ENCODE measurements at regions not wholly inside any gene's neighbourhood (a gene's known extent, or its start where the extent isn't known, plus 50 kb on each side); places are given as distances from the start of the nearest gene placed in this dataset.

- H3K27ac ChIP-seq (ENCODE audit: low read depth, low read length, severe bottlenecking): no peak overlapping the region
- H3K4me1 ChIP-seq (ENCODE audit: control insufficient read depth, insufficient read depth, low read length, poor library complexity, severe bottlenecking): peaks cover 21% of the 10 kb centered on the region
- 92 to 100% methylated on average over 1 to 3 of the region's 3 CpGs for WGBS, 2 experiments (ENCODE audit: insufficient coverage in 2 of 2)
- H3K36me3 ChIP-seq (ENCODE audit: control insufficient read depth, insufficient read depth, low read length): no peaks in the 10 kb centered on the region
- peaks cover 5% of the 10 kb centered on the region for H3K9me3 ChIP-seq (ENCODE audit: control insufficient read depth, low read length)
- H3K4me3 ChIP-seq (ENCODE audit: extremely low read depth, insufficient read depth, low read length, poor library complexity, severe bottlenecking): no peak overlapping the region
Measured at GRCh38 chr5:9892696-9893095, 262.5 kb upstream of the TAS2R1 start.

GRCh38 chr5:9889511-9889910 lies 259.4 kb upstream of the TAS2R1 start:
- no peak overlapping the region for H3K27ac ChIP-seq (ENCODE audit: low read depth, low read length, severe bottlenecking)
- no peaks in the 10 kb centered on the region for H3K36me3 ChIP-seq (ENCODE audit: control insufficient read depth, insufficient read depth, low read length)
- WGBS, 2 experiments (ENCODE audit: insufficient coverage in 2 of 2): 97 to 98% methylated on average over 4 of the region's 4 CpGs
- peaks cover 21% of the 10 kb centered on the region for H3K4me1 ChIP-seq (ENCODE audit: control insufficient read depth, insufficient read depth, low read length, poor library complexity, severe bottlenecking)
- no peak overlapping the region for H3K4me3 ChIP-seq (ENCODE audit: extremely low read depth, insufficient read depth, low read length, poor library complexity, severe bottlenecking)
- H3K9me3 ChIP-seq (ENCODE audit: control insufficient read depth, low read length): peaks cover 5% of the 10 kb centered on the region

DNA sequence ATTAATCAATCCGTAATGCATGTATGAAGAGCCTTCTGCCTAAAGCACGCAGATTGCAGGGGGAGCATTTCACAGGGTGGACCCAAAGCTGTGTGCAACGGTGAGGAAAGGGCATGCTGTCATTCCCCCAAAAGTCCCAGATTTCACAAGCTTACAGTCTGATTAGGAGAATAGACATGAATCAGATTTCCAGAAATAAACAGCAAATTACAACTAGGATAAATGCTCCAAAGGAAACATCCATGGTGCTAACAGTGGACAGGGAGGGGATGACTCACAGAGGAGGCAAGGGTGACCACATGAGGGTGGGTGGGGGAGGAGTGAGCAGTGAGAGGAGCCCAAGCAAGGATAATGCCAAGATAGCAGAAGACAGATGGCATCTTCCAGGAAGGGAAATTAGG lies 258.4 kb upstream of the TAS2R1 start:
- H3K27ac ChIP-seq (ENCODE audit: low read depth, low read length, severe bottlenecking): no peak overlapping the region
- no peaks in the 10 kb centered on the region for H3K36me3 ChIP-seq (ENCODE audit: control insufficient read depth, insufficient read depth, low read length)
- WGBS, 2 experiments (ENCODE audit: insufficient coverage in 2 of 2): 94% methylated on average over 2 of the region's 3 CpGs; no CpG with 5 or more reads in 1 of the 2 experiments
- peaks cover 21% of the 10 kb centered on the region for H3K4me1 ChIP-seq (ENCODE audit: control insufficient read depth, insufficient read depth, low read length, poor library complexity, severe bottlenecking)
- no peaks in the 10 kb centered on the region for H3K9me3 ChIP-seq (ENCODE audit: control insufficient read depth, low read length)
- no peak overlapping the region for H3K4me3 ChIP-seq (ENCODE audit: extremely low read depth, insufficient read depth, low read length, poor library complexity, severe bottlenecking)

DNA sequence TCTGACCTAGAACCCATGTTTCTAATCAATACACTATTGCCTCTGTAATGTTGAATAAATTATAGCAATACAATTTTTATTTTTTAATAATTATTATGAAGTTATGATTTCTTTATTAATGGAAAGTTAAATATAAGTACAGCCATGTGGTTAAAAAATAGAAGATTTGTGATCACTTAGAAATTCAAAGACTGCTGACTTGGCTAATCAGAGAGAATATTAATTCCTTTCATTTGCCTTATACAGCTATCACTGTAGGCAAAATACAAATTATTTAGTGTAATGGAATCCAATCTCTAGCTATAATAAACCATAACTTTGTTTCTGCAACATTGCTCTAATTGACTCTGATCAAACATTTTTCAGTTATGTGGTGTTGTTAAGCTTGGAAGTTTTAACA lies 255.0 kb upstream of the TAS2R1 start:
- Histone ChIP-seq H3K4me3 (ENCODE audit: extremely low read depth, insufficient read depth, low read length, poor library complexity, severe bottlenecking) (no peak overlapping the region), H3K36me3 (ENCODE audit: control insufficient read depth, insufficient read depth, low read length) (no peaks in the 10 kb centered on the region), H3K4me1 (ENCODE audit: control insufficient read depth, insufficient read depth, low read length, poor library complexity, severe bottlenecking) (peaks cover 11% of the 10 kb centered on the region), H3K27ac (ENCODE audit: low read depth, low read length, severe bottlenecking) (no peak overlapping the region), H3K9me3 (ENCODE audit: control insufficient read depth, low read length) (no peaks in the 10 kb centered on the region)

DNA sequence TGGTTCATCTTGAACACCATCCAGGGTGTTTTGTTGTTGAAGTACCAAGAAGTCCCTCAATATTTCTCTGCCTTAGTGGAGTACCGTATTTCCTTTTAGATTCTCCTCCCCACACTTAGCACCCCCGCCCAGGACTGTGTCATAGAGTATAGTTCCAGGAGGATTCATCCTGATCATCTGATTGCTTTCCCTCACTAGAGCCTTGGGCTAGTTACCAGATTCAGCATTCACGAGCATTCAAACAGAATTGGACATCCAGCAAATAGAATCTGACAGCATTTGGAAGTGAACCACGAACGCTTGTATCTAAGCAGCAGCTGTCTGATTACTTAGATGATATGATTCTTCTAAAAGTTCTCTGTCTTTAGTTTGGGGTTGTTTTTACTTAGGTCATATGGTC lies 248.1 kb upstream of the TAS2R1 start:
- WGBS, 2 experiments (ENCODE audit: insufficient coverage in 2 of 2): 91 to 100% methylated on average over 2 to 3 of the region's 5 CpGs
- no peaks in the 10 kb centered on the region for H3K4me1 ChIP-seq (ENCODE audit: control insufficient read depth, insufficient read depth, low read length, poor library complexity, severe bottlenecking)
- H3K27ac ChIP-seq (ENCODE audit: low read depth, low read length, severe bottlenecking): no peak overlapping the region
- no peaks in the 10 kb centered on the region for H3K36me3 ChIP-seq (ENCODE audit: control insufficient read depth, insufficient read depth, low read length)
- H3K9me3 ChIP-seq (ENCODE audit: control insufficient read depth, low read length): no peaks in the 10 kb centered on the region
- H3K4me3 ChIP-seq (ENCODE audit: extremely low read depth, insufficient read depth, low read length, poor library complexity, severe bottlenecking): no peak overlapping the region

DNA sequence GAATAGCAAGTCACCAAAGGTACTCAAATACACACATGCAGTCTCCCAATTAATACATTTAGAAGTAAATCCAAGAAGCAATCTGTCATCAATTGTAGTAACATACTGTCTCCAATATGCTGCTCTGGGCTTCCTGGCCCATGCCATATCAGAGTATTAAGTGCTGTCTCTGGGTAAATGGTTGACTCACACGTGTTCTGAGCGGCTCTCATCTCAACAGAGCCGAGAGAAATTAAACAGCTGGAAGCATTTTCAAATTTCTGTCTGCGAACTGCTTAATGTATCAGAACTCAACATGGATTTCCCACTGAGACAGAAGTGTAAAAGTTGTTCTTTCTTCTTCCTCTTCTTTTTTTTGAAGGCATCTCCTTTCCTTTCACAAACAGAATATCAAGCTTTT lies 247.3 kb upstream of the TAS2R1 start:
- H3K27ac ChIP-seq (ENCODE audit: low read depth, low read length, severe bottlenecking): no peak overlapping the region
- no peaks in the 10 kb centered on the region for H3K36me3 ChIP-seq (ENCODE audit: control insufficient read depth, insufficient read depth, low read length)
- H3K9me3 ChIP-seq (ENCODE audit: control insufficient read depth, low read length): no peaks in the 10 kb centered on the region
- no peaks in the 10 kb centered on the region for H3K4me1 ChIP-seq (ENCODE audit: control insufficient read depth, insufficient read depth, low read length, poor library complexity, severe bottlenecking)
- 94% methylated on average over 4 of the region's 4 CpGs; no CpG with 5 or more reads in 1 of the 2 experiments for WGBS, 2 experiments (ENCODE audit: insufficient coverage in 2 of 2)
- H3K4me3 ChIP-seq (ENCODE audit: extremely low read depth, insufficient read depth, low read length, poor library complexity, severe bottlenecking): no peak overlapping the region

DNA sequence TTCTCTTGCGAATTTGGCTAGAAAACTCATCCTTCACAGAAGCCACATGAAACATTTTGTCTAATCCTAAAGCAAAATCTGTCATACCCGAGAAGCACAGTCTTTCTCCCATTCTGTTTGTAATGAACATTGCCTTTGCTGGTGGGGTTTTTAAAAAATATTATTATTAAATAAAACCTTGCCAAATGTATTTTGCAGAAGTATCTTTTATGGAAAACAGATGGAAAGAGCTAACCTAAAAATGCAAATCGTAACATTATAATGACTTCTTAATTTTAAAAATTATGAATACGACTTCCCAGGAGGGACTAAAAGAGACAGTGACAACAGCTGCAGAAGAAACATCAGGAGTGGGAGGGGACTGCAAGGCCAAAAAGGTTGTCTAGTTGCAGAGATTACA lies 246.3 kb upstream of the TAS2R1 start:
- Histone ChIP-seq H3K4me1 (ENCODE audit: control insufficient read depth, insufficient read depth, low read length, poor library complexity, severe bottlenecking) (no peaks in the 10 kb centered on the region), H3K9me3 (ENCODE audit: control insufficient read depth, low read length) (no peaks in the 10 kb centered on the region), H3K4me3 (ENCODE audit: extremely low read depth, insufficient read depth, low read length, poor library complexity, severe bottlenecking) (no peak overlapping the region), H3K27ac (ENCODE audit: low read depth, low read length, severe bottlenecking) (no peak overlapping the region), H3K36me3 (ENCODE audit: control insufficient read depth, insufficient read depth, low read length) (no peaks in the 10 kb centered on the region)
- WGBS, 2 experiments (ENCODE audit: insufficient coverage in 2 of 2): 92% methylated on average over 2 of the region's 4 CpGs

GRCh38 chr5:9869616-9870288 lies 239.6 kb upstream of the TAS2R1 start:
- 87 to 89% methylated on average over 1 of the region's 2 CpGs for WGBS, 2 experiments (ENCODE audit: insufficient coverage in 2 of 2)
- H3K9me3 ChIP-seq (ENCODE audit: control insufficient read depth, low read length): peaks cover 20% of the 10 kb centered on the region
- no peak overlapping the region for H3K27ac ChIP-seq (ENCODE audit: low read depth, low read length, severe bottlenecking)
- no peaks in the 10 kb centered on the region for H3K36me3 ChIP-seq (ENCODE audit: control insufficient read depth, insufficient read depth, low read length)
- H3K4me3 ChIP-seq (ENCODE audit: extremely low read depth, insufficient read depth, low read length, poor library complexity, severe bottlenecking): no peak overlapping the region
- no peaks in the 10 kb centered on the region for H3K4me1 ChIP-seq (ENCODE audit: control insufficient read depth, insufficient read depth, low read length, poor library complexity, severe bottlenecking)

DNA sequence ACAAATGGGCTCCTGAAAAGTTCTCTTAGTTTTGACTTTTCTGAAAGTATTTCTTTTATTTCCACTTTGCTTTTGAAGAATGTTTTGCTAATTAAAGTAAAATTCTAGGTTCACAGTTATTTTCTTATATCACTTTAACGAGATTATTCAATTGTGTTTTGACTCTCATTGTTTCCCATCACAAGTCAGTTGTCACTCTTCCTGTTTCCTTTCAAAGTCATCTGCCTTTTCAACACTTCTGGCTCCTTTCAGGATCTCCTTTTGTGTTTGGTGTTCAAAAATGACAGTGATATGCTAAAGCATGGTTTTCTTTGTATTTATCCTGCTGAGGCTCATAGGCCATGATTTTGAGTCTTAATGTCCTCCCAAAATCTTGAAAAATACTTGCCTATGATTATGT lies 235.4 kb upstream of the TAS2R1 start:
- 100% methylated on average over 1 of the region's 1 CpG; no CpG with 5 or more reads in 1 of the 2 experiments for WGBS, 2 experiments (ENCODE audit: insufficient coverage in 2 of 2)
- Histone ChIP-seq H3K4me1 (ENCODE audit: control insufficient read depth, insufficient read depth, low read length, poor library complexity, severe bottlenecking) (no peaks in the 10 kb centered on the region), H3K9me3 (ENCODE audit: control insufficient read depth, low read length) (peaks cover 26% of the 10 kb centered on the region), H3K4me3 (ENCODE audit: extremely low read depth, insufficient read depth, low read length, poor library complexity, severe bottlenecking) (no peak overlapping the region), H3K36me3 (ENCODE audit: control insufficient read depth, insufficient read depth, low read length) (no peaks in the 10 kb centered on the region), H3K27ac (ENCODE audit: low read depth, low read length, severe bottlenecking) (no peak overlapping the region)

DNA sequence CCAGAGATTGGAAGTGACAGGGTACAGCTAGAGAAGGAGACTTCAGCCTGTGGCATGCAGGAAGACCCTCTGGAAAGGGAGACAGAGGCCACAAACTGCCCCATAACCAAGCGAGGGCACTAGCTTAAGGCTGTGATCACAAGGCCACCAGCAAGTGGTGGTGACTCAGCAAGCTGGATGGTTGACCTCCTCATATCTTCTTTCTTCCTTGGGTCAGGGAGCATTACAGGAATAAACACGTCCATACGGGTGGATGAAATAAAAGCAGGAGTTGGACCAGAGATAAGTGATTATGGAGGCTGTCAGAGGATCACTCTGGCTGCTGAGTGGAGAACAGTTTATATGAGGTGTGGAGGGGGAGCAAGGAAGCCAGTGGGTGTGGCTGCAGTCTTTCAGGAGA lies 234.6 kb upstream of the TAS2R1 start:
- no peak overlapping the region for H3K27ac ChIP-seq (ENCODE audit: low read depth, low read length, severe bottlenecking)

GRCh38 chr5:9863486-9863885 lies 233.3 kb upstream of the TAS2R1 start:
- Histone ChIP-seq H3K4me3 (ENCODE audit: extremely low read depth, insufficient read depth, low read length, poor library complexity, severe bottlenecking) (no peak overlapping the region), H3K36me3 (ENCODE audit: control insufficient read depth, insufficient read depth, low read length) (no peaks in the 10 kb centered on the region), H3K4me1 (ENCODE audit: control insufficient read depth, insufficient read depth, low read length, poor library complexity, severe bottlenecking) (no peaks in the 10 kb centered on the region), H3K9me3 (ENCODE audit: control insufficient read depth, low read length) (peaks cover 26% of the 10 kb centered on the region), H3K27ac (ENCODE audit: low read depth, low read length, severe bottlenecking) (no peak overlapping the region)
- WGBS, 2 experiments (ENCODE audit: insufficient coverage in 2 of 2): 83 to 91% methylated on average over 6 of the region's 6 CpGs

More for the DNA sequence above, 234.6 kb upstream of the TAS2R1 start:
- 90 to 94% methylated on average over 3 of the region's 3 CpGs for WGBS, 2 experiments (ENCODE audit: insufficient coverage in 2 of 2)
- Histone ChIP-seq H3K36me3 (ENCODE audit: control insufficient read depth, insufficient read depth, low read length) (no peaks in the 10 kb centered on the region), H3K4me3 (ENCODE audit: extremely low read depth, insufficient read depth, low read length, poor library complexity, severe bottlenecking) (no peak overlapping the region), H3K4me1 (ENCODE audit: control insufficient read depth, insufficient read depth, low read length, poor library complexity, severe bottlenecking) (no peaks in the 10 kb centered on the region), H3K9me3 (ENCODE audit: control insufficient read depth, low read length) (peaks cover 26% of the 10 kb centered on the region)

Measured in mesodermal cell (in vitro differentiated cells).